GM10266 (cell line): ENCODE measurements at regions not wholly inside any gene's neighbourhood (a gene's known extent, or its start where the extent isn't known, plus 50 kb on each side); places are given as distances from the start of the nearest gene placed in this dataset.

ENCODE experiments used
- DNase-seq: peaks from one replicate; pipeline ENCODE4 v3.0.0; 2012; ENCODE audit errors: extremely low spot score
- CTCF ChIP-seq: IDR thresholded peaks from 2 replicates; pipeline ENCODE4 v1.5.1; 2012; ENCODE audit warnings: mild to moderate bottlenecking, low read depth; ENCODE audit not compliant: control insufficient read depth, insufficient read depth; ENCODE audit errors: missing control alignments

- TF ChIP-seq CTCF, result no peak
- DNase-seq, result no peak
Measured at GRCh38 chr20:24118034-24118433, 129.5 kb upstream of the GGTLC1 start.

- no peak for TF ChIP-seq CTCF
- DNase-seq, result no peak
Measured at GRCh38 chr20:24117383-24117782, 128.8 kb upstream of the GGTLC1 start.

GRCh38 chr20:24116611-24117010 lies 128.0 kb upstream of the GGTLC1 start:
- DNase-seq, result no peak
- no peak for TF ChIP-seq CTCF

- no peak for DNase-seq
- TF ChIP-seq CTCF, result no peak
Measured at GRCh38 chr20:24112360-24112759, 123.8 kb upstream of the GGTLC1 start.

GRCh38 chr20:24111858-24112257 lies 123.3 kb upstream of the GGTLC1 start:
- no peak for TF ChIP-seq CTCF

GRCh38 chr20:24109537-24109936 lies 121.0 kb upstream of the GGTLC1 start:
- no peak for TF ChIP-seq CTCF
- DNase-seq, result no peak

More at GRCh38 chr20:24111858-24112257, 123.3 kb upstream of the GGTLC1 start:
- DNase-seq, result no peak

GRCh38 chr20:24109008-24109407 lies 120.4 kb upstream of the GGTLC1 start:
- no peak for DNase-seq
- TF ChIP-seq CTCF, result no peak
